Astrocyte of the spinal cord (primary cell): ENCODE measurements at regions not wholly inside any gene's neighbourhood (a gene's known extent, or its start where the extent isn't known, plus 50 kb on each side); places are given as distances from the start of the nearest gene placed in this dataset.

Experiments
- DNase-seq: peaks from one replicate; pipeline ENCODE4 v3.0.0; 2011; ENCODE audit warnings: low read depth, low spot score
- H3K4me3 ChIP-seq: 2 replicates; pipeline ENCODE4 v1.5.1; 2011; ENCODE audit warnings: low read depth, mild to moderate bottlenecking, low read length, moderate library complexity
- in situ Hi-C: cut with HindIII; loops from 2 replicates; pipeline ENCODE4 v1.10.0; 2017; ENCODE audit warnings: low sequenced_read_pairs
- TF ChIP-seq, protein P1 (sequence below): IDR thresholded peaks from 2 replicates; pipeline ENCODE4 v1.5.1; 2012; ENCODE audit warnings: low read depth, mild to moderate bottlenecking, low read length, inconsistent platforms

DNA sequence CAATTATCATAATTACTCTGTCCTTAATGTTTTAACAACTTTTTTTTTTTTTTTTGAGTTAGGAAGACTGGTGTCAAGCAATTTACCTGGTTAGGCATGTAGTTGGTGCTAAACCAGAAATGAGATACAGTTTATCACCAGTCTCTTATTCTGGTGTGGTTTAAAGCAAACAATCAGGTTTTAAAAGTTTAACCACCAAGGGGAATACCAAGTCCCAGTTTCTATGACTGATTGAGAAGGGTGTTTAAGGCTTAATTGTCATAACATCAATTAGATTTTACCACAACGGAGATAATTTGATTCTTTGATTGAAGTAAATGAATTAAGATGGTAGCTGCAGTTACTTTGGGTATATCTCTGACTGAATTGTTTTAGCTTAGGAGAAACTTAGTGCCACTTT is 197.8 kb downstream of the TFAP2B start:
- TF ChIP-seq, protein P1, sequence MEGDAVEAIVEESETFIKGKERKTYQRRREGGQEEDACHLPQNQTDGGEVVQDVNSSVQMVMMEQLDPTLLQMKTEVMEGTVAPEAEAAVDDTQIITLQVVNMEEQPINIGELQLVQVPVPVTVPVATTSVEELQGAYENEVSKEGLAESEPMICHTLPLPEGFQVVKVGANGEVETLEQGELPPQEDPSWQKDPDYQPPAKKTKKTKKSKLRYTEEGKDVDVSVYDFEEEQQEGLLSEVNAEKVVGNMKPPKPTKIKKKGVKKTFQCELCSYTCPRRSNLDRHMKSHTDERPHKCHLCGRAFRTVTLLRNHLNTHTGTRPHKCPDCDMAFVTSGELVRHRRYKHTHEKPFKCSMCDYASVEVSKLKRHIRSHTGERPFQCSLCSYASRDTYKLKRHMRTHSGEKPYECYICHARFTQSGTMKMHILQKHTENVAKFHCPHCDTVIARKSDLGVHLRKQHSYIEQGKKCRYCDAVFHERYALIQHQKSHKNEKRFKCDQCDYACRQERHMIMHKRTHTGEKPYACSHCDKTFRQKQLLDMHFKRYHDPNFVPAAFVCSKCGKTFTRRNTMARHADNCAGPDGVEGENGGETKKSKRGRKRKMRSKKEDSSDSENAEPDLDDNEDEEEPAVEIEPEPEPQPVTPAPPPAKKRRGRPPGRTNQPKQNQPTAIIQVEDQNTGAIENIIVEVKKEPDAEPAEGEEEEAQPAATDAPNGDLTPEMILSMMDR, result no peak
- no peak overlapping the region for H3K4me3 ChIP-seq
- DNase-seq, result no peak
- in situ Hi-C loops, result no loop called here

DNA sequence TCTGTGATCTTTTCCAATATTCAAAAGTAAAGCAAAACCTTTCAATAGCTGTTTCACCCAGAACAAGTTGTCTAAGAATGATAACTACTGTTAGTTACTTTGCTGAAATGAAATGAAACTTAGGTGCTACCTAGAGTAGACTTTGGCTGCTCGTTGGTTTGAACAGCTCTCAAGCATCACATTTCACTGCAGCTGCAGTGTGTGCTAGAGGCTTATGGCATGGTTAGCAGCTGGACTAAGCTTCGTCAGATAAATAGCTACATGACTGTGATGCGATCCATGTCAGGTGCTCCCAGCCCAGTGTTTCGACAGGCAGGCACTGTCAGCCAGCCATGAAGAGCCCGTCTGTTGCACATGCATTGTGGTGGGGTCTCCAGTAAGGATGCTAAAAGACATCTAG is 201.1 kb downstream of the TFAP2B start:
- H3K4me3 ChIP-seq, result no peak overlapping the region
- DNase-seq, result no peak
- TF ChIP-seq, protein P1, result no peak
- in situ Hi-C loops, result no loop called here

DNA sequence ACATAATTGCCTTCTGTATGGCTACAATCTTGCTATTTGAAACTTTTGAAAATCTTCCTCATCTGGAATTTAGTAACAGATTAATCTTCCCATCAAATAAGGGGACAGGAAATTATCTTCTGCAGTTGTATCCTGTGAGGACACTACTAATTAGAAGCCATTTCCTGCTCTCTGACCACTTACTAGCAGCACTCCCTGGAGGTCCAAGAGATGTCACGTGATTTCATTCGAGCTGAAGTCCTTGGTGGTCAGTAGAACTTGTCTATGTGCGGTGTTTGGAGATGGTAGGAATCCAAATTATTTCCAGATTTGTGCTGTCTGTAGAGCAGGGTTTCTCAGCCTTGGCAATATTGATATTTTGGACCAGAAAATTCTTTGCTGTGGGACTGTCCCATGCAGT is 202.5 kb downstream of the TFAP2B start:
- in situ Hi-C loops, result no loop called here
- no peak overlapping the region for H3K4me3 ChIP-seq
- TF ChIP-seq, protein P1, result no peak
- no peak for DNase-seq

GRCh38 chr6:51024126-51024525 is 205.5 kb downstream of the TFAP2B start:
- DNase-seq, result no peak
- in situ Hi-C loops, result no loop called here
- H3K4me3 ChIP-seq, result no peak overlapping the region
- TF ChIP-seq, protein P1, result no peak

GRCh38 chr6:51025082-51025777 is 206.6 kb downstream of the TFAP2B start:
- no peak overlapping the region for H3K4me3 ChIP-seq
- TF ChIP-seq, protein P1, result no peak
- DNase-seq, result peak; percentile 72
- in situ Hi-C loops, result no loop called here

GRCh38 chr6:51027283-51028065 is 208.8 kb downstream of the TFAP2B start:
- no peak overlapping the region for H3K4me3 ChIP-seq
- TF ChIP-seq, protein P1, result no peak
- in situ Hi-C loops, result no loop called here
- no peak for DNase-seq
